Ovary (tissue), 7 donors: ENCODE measurements at regions not wholly inside any gene's neighbourhood (a gene's known extent, or its start where the extent isn't known, plus 50 kb on each side); places are given as distances from the start of the nearest gene placed in this dataset.

Source experiments
- DNase-seq, 5 donors: peaks; one replicate each; pipeline ENCODE4 v3.0.0-alpha.2; 2019 to 2020
- H3K27ac ChIP-seq, 2 donors: fragments of 200-600 bp; one replicate each; pipeline versions ENCODE4 v1.5.1 to v1.8.0; 2019 to 2022
- H3K27me3 ChIP-seq: fragments of 200-600 bp; one replicate; pipeline ENCODE4 v1.8.0; 2022
- H3K36me3 ChIP-seq: fragments of 200-600 bp; sonication (generic); one replicate; pipeline ENCODE4 v1.5.1; 2019
- H3K4me1 ChIP-seq: one replicate; pipeline ENCODE4 v1.8.1; 2013; ENCODE audit warnings: mild to moderate bottlenecking, moderate library complexity; ENCODE audit not compliant: insufficient read depth
- H3K4me3 ChIP-seq: fragments of 200-600 bp; sonication (generic); one replicate; pipeline ENCODE4 v1.5.1; 2017
- H3K9me3 ChIP-seq, 2 donors: fragments of 200-600 bp in 1 of 2; sonication (generic) in 1 of 2; one replicate each; pipeline versions ENCODE4 v1.5.1 to v1.8.1; 2013 to 2019; ENCODE audit warnings: mild to moderate bottlenecking in 1 of 2, moderate library complexity in 1 of 2
- EP300 ChIP-seq: sonication (generic); formaldehyde crosslinking; IDR thresholded peaks from one replicate; pipeline ENCODE4 v1.6.1; 2017; ENCODE audit warnings: antibody characterized with exemption
- POLR2A ChIP-seq: fragments of 450-650 bp; IDR thresholded peaks from one replicate; pipeline ENCODE4 v1.6.1; 2017; ENCODE audit warnings: antibody characterized with exemption, mild to moderate bottlenecking, moderate library complexity
- WGBS, 3 donors: extraction: QIAGEN DNeasy Blood & Tissue Kit in 1 of 3; methylation state at CpG; one replicate each; pipeline versions ENCODE4 v1.1.5 to v1.1.7; 2013 to 2017; 5-methylcytosine and 5-hydroxymethylcytosine counted together
- intact Hi-C, 4 donors: fragments of 100-400 bp; cut with DNase I; formaldehyde crosslinking; loops; one replicate each; pipeline versions ENCODE4 v1.11.0 to v1.15.1; 2022 to 2023
- TF ChIP-seq, protein P1 (sequence below), 3 donors: fragments of 450-650 bp in 2 of 3; fragments of 200-600 bp in 1 of 3; IDR thresholded peaks; one replicate each; pipeline versions ENCODE4 v1.5.1 to v1.8.0; 2016 to 2022; ENCODE audit warnings: antibody characterized with exemption in 3 of 3, mild to moderate bottlenecking in 1 of 3
- donor health status: DM: no; HTN: no; CAD: no; lungs with moderate emphysema.
- donor health status: DM: no; HTN: no; CAD: no.
- donor health status: Bipolar disorder and iron deficiency.
- donor health status: DM: no; HTN: no; CAD: no.
- donor health status: DM: yes; HTN: yes; CAD: no.

GRCh38 chr3:170750478-170750830 lies 119.5 kb downstream of the RPL22L1 start:
- no peak overlapping the region for H3K27ac ChIP-seq
- H3K36me3 ChIP-seq = no peaks in the 10 kb centered on the region
- no peak overlapping the region for H3K4me3 ChIP-seq
- DNase-seq = no peak
- no peaks in the 10 kb centered on the region for H3K9me3 ChIP-seq
- no peaks in the 10 kb centered on the region for H3K27me3 ChIP-seq
- TF ChIP-seq EP300 (no peak), POLR2A (no peak)
- TF ChIP-seq, protein P1, sequence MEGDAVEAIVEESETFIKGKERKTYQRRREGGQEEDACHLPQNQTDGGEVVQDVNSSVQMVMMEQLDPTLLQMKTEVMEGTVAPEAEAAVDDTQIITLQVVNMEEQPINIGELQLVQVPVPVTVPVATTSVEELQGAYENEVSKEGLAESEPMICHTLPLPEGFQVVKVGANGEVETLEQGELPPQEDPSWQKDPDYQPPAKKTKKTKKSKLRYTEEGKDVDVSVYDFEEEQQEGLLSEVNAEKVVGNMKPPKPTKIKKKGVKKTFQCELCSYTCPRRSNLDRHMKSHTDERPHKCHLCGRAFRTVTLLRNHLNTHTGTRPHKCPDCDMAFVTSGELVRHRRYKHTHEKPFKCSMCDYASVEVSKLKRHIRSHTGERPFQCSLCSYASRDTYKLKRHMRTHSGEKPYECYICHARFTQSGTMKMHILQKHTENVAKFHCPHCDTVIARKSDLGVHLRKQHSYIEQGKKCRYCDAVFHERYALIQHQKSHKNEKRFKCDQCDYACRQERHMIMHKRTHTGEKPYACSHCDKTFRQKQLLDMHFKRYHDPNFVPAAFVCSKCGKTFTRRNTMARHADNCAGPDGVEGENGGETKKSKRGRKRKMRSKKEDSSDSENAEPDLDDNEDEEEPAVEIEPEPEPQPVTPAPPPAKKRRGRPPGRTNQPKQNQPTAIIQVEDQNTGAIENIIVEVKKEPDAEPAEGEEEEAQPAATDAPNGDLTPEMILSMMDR (IDR thresholded peaks at IDR 0.05) = no peak
- WGBS, 3 donors = 69 to 97% (median 95%) methylated on average over 2 of the region's 2 CpGs
- peaks cover 15% of the 10 kb centered on the region for H3K4me1 ChIP-seq
- intact Hi-C loops = no loop called here

DNA sequence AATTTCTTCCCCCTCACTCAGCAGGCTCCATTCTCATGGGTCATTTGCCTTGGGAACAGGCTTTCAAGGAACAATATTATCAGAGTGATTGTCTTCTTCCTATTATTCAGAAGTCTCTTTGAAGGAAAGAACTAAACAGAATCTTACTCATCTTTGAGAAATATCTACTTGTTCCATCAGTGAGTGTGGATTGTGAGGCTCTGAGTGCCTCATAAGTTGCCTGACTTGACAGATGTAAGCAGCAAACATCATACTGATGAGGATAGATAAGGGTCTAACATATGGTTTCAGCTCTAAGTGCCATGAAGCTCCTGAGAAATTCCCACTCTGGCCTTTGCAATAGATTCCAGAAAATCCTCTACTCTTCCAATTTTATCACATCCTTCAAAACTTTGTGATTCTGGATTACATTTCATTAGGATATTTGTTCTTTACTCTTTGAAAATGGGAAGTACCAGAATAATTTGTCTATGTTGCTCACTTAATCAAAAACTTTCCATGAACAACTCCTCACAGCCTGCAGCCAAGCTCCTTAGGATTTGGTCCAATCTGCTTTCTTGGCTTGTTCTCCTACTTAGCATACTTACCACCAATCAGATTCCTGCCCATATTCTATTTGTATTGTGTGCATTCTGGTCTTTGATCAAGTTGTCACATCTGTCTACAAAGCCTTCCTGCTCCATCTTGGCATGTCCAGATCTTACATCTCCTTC lies 120.1 kb downstream of the RPL22L1 start:
- intact Hi-C loops = loop anchor here in 1 of 4 donors (10.0 kb wide), 1 partner anchor 335 kb away; the partner anchor contains the start of gene CLDN11
- H3K4me1 ChIP-seq = peaks cover 15% of the 10 kb centered on the region

GRCh38 chr3:170749185-170749584 lies 120.8 kb downstream of the RPL22L1 start:
- H3K27me3 ChIP-seq = no peaks in the 10 kb centered on the region
- H3K27ac ChIP-seq = no peak overlapping the region
- H3K4me1 ChIP-seq = peaks cover 15% of the 10 kb centered on the region
- no peak overlapping the region for H3K4me3 ChIP-seq
- no peak for TF ChIP-seq EP300
- H3K9me3 ChIP-seq = no peaks in the 10 kb centered on the region
- DNase-seq = no peak
- 95 to 100% (median 100%) methylated on average over 1 of the region's 1 CpG for WGBS, 3 donors
- no peaks in the 10 kb centered on the region for H3K36me3 ChIP-seq
- intact Hi-C loops = loop anchor here in 1 of 4 donors (10.0 kb wide), 1 partner anchor 334 kb away; the partner anchor contains the start of gene CLDN11

More for the DNA sequence above, 120.1 kb downstream of the RPL22L1 start:
- H3K36me3 ChIP-seq = no peaks in the 10 kb centered on the region
- H3K9me3 ChIP-seq = no peaks in the 10 kb centered on the region
- H3K27ac ChIP-seq = no peak overlapping the region
- TF ChIP-seq POLR2A = no peak
- TF ChIP-seq EP300 = no peak
- TF ChIP-seq, protein P1 (IDR thresholded peaks at IDR 0.05) = no peak
- no peaks in the 10 kb centered on the region for H3K27me3 ChIP-seq
- no peak for DNase-seq
- no peak overlapping the region for H3K4me3 ChIP-seq

DNA sequence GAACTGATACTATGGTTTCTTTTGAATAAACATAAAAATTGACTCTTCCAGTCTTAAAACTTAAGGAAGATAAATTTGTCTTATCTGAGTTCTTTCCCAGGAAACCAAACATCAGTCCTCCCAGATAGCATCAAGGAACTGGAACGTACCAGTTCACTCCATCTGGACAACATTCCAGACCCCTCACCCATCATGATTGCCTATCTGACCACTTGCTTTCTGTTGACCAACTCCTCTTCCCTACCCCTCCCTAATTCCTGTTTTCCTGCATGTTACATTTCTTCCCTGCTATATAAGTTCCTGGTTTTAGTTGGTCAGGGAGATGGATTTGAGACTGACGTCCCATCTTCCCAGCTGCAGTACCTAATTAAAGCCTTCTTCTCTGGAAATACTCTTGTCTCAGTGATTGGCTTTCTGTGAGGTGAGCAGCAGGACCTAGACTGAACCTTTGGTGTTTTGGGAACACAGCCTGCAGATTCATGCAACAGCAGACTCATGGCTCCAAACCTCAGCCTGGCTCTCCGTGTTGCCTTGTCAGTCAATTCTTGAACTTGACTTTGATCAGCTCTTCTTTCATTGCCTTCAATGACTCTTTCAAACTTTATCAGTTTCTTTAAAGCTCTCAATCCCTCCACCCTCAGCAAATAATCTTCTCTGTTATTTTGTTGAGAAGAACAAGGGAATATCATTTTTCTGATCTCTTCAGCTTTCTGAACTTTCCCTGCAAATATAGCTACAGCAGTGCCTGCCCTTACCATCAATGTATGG lies 123.6 kb downstream of the RPL22L1 start:
- peaks cover 3% of the 10 kb centered on the region for H3K4me1 ChIP-seq
- H3K27me3 ChIP-seq = no peaks in the 10 kb centered on the region
- H3K36me3 ChIP-seq = no peaks in the 10 kb centered on the region
- no peaks in the 10 kb centered on the region for H3K9me3 ChIP-seq
- H3K4me3 ChIP-seq = no peak overlapping the region
- H3K27ac ChIP-seq = no peak overlapping the region
- TF ChIP-seq EP300 = no peak
- no peak for TF ChIP-seq POLR2A
- TF ChIP-seq, protein P1 (IDR thresholded peaks at IDR 0.05) = no peak
- intact Hi-C loops = loop anchor here in 1 of 4 donors (10.0 kb wide), 1 partner anchor 332 kb away; the partner anchor contains the start of gene CLDN11
- WGBS, 3 donors = 88 to 92% (median 89%) methylated on average over 3 of the region's 3 CpGs
- DNase-seq = no peak
